ENCODE measurements at regions not wholly inside any gene's neighbourhood (a gene's known extent, or its start where the extent isn't known, plus 50 kb on each side); places are given as distances from the start of the nearest gene placed in this dataset.

DNA sequence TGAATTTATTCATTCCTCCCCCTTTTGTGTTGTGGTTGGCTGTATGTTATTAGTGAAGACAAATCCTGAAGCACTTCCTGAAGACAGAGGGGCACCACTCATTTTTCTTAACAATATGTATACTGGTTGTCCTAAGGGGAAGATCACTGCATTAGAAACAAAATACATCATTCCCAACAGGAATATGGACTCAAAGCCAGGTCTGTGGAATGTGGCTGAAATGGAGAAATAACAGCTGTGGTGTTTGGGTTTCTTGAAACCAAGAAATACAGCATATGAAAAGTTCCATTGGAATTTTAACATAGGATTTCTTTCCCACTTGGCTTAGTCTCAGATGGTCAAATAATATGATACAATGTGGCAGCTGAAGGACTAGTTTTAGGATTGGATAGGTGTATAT is 267.6 kb downstream of the KCNE4 start:
- TF ChIP-seq EZH2 (IDR thresholded peaks at IDR 0.05) (no peak), EZH2phosphoT487 (IDR thresholded peaks at IDR 0.05) (no peak)
- TF ChIP-seq, protein P1, sequence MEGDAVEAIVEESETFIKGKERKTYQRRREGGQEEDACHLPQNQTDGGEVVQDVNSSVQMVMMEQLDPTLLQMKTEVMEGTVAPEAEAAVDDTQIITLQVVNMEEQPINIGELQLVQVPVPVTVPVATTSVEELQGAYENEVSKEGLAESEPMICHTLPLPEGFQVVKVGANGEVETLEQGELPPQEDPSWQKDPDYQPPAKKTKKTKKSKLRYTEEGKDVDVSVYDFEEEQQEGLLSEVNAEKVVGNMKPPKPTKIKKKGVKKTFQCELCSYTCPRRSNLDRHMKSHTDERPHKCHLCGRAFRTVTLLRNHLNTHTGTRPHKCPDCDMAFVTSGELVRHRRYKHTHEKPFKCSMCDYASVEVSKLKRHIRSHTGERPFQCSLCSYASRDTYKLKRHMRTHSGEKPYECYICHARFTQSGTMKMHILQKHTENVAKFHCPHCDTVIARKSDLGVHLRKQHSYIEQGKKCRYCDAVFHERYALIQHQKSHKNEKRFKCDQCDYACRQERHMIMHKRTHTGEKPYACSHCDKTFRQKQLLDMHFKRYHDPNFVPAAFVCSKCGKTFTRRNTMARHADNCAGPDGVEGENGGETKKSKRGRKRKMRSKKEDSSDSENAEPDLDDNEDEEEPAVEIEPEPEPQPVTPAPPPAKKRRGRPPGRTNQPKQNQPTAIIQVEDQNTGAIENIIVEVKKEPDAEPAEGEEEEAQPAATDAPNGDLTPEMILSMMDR (IDR thresholded peaks at IDR 0.05): no peak

Data from neural progenitor cell (in vitro differentiated cells).